NCI-H2081 (cell line): ENCODE measurements at regions not wholly inside any gene's neighbourhood (a gene's known extent, or its start where the extent isn't known, plus 50 kb on each side); places are given as distances from the start of the nearest gene placed in this dataset.
A peak's percentile ranks its signal among the peaks of the same experiment; 100 is the strongest.

Experiments
- DNase-seq, 2 experiments: peaks; one replicate each; lab custom pipeline; 2025; lab: John Stamatoyannopoulos, UW

- DNase-seq, result no peak
Measured at GRCh38 chr3:65112751-65113300, 425.0 kb upstream of the ADAMTS9 start.

- DNase-seq, result no peak
Measured at GRCh38 chr3:65110661-65111060, 422.9 kb upstream of the ADAMTS9 start.

- no peak for DNase-seq
Measured at GRCh38 chr3:65109966-65110500, 422.2 kb upstream of the ADAMTS9 start.

- no peak for DNase-seq
Measured at GRCh38 chr3:65107174-65107573, 419.4 kb upstream of the ADAMTS9 start.

GRCh38 chr3:65101450-65101849 lies 413.6 kb upstream of the ADAMTS9 start:
- no peak for DNase-seq

- no peak for DNase-seq
Measured at GRCh38 chr3:65098400-65098799, 410.6 kb upstream of the ADAMTS9 start.

GRCh38 chr3:65096110-65096745 lies 408.4 kb upstream of the ADAMTS9 start:
- DNase-seq, result no peak

GRCh38 chr3:65094723-65095122 lies 406.9 kb upstream of the ADAMTS9 start:
- DNase-seq, result no peak

GRCh38 chr3:65093641-65094040 lies 405.8 kb upstream of the ADAMTS9 start:
- no peak for DNase-seq

- DNase-seq, result no peak
Measured at GRCh38 chr3:65091565-65091964, 403.8 kb upstream of the ADAMTS9 start.

GRCh38 chr3:65083240-65083639 lies 395.4 kb upstream of the ADAMTS9 start:
- DNase-seq, result no peak

- no peak for DNase-seq
Measured at GRCh38 chr3:65081536-65081935, 393.7 kb upstream of the ADAMTS9 start.

GRCh38 chr3:65080432-65080831 lies 392.6 kb upstream of the ADAMTS9 start:
- DNase-seq, result no peak

- DNase-seq, result no peak
Measured at GRCh38 chr3:65079560-65079959, 391.8 kb upstream of the ADAMTS9 start.

GRCh38 chr3:65078748-65079147 lies 390.9 kb upstream of the ADAMTS9 start:
- DNase-seq, result no peak

GRCh38 chr3:65077124-65077523 lies 389.3 kb upstream of the ADAMTS9 start:
- no peak for DNase-seq

GRCh38 chr3:65070968-65071367 lies 383.2 kb upstream of the ADAMTS9 start:
- DNase-seq, result no peak

GRCh38 chr3:65060904-65061303 lies 373.1 kb upstream of the ADAMTS9 start:
- no peak for DNase-seq

- peak in 1 of 2 experiments; percentile 1 for DNase-seq
Measured at GRCh38 chr3:65052101-65052500, 364.3 kb upstream of the ADAMTS9 start.

GRCh38 chr3:65048151-65048550 lies 360.4 kb upstream of the ADAMTS9 start:
- no peak for DNase-seq

GRCh38 chr3:65045138-65045537 lies 357.3 kb upstream of the ADAMTS9 start:
- DNase-seq, result no peak

GRCh38 chr3:65044401-65044800 lies 356.6 kb upstream of the ADAMTS9 start:
- DNase-seq, result no peak

GRCh38 chr3:65042675-65043074 lies 354.9 kb upstream of the ADAMTS9 start:
- no peak for DNase-seq

- no peak for DNase-seq
Measured at GRCh38 chr3:65039754-65040210, 352.0 kb upstream of the ADAMTS9 start.
